GM12873 (cell line): ENCODE measurements at regions not wholly inside any gene's neighbourhood (a gene's known extent, or its start where the extent isn't known, plus 50 kb on each side); places are given as distances from the start of the nearest gene placed in this dataset.

ENCODE experiments used
- TF ChIP-seq, protein P1 (sequence below): IDR thresholded peaks from 2 replicates; pipeline ENCODE4 v1.5.1; 2012; ENCODE audit warnings: low read depth, mild to moderate bottlenecking, moderate library complexity, low read length, control low read depth; ENCODE audit not compliant: insufficient read depth; ENCODE audit errors: missing control alignments

DNA sequence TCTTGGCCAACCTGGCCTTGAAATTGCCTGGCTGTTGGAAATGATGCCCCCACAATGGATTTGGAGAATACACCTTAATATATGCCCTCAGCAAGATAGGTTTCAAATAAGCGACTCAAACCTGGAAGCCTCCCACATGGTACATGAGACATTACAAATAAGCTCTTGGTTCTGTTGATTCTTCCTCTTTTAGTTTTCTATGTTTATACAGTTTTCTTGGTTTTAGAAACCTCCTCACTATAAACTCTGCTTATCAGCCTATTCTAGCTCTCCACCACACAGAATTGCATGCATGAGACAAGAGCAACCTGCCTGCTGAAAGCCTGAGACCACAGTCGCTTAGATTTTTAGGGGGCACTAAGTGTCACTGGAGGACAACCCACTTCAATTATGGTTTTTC lies 108.8 kb upstream of the PREP start:
- TF ChIP-seq, protein P1, sequence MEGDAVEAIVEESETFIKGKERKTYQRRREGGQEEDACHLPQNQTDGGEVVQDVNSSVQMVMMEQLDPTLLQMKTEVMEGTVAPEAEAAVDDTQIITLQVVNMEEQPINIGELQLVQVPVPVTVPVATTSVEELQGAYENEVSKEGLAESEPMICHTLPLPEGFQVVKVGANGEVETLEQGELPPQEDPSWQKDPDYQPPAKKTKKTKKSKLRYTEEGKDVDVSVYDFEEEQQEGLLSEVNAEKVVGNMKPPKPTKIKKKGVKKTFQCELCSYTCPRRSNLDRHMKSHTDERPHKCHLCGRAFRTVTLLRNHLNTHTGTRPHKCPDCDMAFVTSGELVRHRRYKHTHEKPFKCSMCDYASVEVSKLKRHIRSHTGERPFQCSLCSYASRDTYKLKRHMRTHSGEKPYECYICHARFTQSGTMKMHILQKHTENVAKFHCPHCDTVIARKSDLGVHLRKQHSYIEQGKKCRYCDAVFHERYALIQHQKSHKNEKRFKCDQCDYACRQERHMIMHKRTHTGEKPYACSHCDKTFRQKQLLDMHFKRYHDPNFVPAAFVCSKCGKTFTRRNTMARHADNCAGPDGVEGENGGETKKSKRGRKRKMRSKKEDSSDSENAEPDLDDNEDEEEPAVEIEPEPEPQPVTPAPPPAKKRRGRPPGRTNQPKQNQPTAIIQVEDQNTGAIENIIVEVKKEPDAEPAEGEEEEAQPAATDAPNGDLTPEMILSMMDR: no peak

DNA sequence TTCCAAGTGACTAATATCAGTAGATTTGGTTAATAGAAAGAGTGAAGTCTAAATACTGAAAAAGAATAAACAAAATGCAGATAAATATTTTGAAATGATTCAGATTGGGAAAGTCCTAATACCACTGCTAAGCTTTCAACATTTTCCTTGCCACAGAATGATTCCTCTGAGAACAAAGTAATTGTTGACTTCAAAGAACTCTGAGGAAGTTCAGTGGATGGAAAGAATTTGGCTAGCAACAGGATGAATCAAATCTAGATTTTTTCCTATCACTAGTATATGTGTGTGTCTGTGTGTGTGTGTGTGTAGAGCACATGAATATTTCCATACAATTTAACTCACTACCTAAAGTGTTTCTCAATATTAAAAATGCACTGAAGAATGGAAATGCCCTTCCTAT lies 107.9 kb upstream of the PREP start:
- TF ChIP-seq, protein P1: no peak

DNA sequence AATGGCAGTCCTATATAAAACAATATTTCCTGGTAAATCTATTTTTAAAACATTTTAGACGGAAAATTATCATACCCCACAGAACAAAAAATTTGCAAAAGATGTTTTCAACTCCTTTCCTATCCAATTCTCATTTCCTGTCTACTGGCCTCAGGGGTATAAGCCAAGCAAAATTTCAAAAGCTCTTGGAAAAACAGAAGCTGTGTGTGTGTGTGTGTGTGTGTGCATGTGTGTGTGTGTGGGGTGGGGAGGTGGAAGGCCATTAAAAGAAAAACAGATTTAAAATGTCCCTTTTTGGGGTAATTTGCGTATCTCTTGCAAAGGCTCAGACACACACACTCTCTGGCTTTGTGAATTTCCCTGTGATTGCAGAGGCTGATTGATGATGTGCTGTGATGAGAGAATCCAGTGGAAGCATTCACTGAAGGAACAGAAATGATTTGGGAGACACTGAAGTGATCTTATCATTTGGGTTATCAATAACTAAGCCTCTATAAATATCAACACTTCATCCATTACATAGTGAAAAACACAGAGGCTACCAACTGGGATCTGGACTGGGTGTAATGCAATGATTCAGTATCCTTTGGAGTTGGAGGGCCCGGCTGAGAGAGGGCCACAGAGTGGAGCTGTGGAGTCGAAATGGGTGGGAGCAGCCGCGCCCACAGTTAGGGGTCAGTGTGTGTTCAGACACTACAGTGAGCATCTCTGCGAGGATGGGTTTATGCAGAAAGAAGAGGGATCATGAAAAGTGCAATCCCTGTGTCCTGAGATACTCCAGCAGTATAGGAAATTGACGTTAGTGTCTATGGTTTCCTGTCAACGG lies 106.8 kb upstream of the PREP start:
- TF ChIP-seq, protein P1: no peak

DNA sequence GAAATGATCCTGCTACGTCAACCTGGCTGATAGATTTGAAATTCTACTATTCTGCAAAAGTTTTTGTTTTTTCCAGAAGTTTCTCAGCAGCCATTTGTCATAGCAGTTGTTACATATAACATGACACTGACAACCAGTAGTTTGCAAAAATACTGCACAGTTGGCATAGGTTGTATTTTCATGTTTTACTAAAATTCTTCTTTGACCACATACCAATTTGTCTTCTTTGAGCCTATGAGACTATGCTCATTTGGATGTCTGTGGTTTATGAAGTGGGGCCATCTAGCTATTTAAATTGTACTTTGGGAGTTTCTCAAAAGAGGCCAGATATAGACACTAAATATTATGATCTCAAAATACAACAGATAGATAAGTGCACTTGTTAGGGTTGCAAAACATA lies 104.9 kb upstream of the PREP start:
- TF ChIP-seq, protein P1: no peak

DNA sequence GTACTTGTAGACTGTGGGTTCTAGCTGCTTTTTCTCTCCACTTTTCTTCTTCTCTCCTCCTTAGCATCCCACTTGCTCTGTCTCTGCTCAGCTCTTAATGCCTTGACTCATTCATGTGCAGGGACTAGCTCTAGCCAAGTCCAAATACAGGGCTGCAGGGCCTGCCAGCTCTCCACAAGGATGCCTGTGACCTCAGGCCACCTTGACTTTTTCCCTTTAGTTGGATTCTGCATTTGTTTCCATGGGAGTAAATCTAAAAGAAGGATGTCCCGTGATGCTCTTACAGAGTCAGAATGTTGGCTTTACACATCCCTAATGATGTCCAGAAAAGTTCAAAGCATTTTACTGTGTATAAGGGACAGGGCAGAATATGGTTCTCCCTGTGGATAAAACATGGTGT lies 101.8 kb upstream of the PREP start:
- TF ChIP-seq, protein P1: no peak

DNA sequence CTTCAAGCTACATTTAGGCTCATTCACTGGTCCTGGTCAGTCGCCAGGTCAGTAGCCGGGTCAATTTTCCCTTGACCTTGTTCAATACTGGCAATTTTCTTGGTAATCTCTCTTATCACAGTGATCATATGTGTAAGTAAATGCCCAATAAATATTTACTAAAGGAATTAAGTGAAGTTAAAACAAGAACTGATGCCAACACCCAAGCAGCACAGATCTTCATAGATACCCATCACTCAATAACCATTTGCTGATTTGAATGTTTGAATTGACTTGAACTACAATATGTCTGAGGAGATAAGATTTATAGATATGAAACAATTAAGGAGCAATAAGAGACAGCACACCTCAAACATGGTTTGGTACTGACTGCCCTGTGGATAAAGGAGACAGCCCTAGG lies 100.8 kb upstream of the PREP start:
- TF ChIP-seq, protein P1: no peak

DNA sequence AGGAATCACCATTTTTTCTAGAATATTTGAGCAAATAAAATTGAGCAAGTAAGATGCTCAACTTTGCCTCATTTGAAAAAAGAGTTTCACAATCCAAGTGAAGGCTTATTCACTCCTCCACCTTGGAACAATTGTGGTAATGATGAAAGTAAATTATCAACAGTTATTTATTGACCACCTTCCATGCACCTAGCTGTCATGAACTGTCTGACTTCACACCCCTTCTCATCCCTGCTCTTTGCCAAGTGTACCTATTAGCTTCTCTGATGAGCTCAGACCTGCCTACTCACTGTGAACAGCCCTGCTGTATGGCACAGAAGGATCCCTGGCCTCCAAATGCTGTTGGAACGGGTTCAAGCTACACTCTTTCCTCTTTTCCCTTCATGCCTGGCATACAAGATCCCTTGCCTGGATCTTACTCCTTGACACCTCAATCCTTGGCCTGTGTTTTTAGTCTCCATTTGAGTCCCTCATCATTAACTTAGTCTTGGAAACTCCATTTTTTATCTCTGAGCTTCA lies 99.0 kb upstream of the PREP start:
- TF ChIP-seq, protein P1: no peak
